ENCODE measurements at regions not wholly inside any gene's neighbourhood (a gene's known extent, or its start where the extent isn't known, plus 50 kb on each side); places are given as distances from the start of the nearest gene placed in this dataset.

- no peaks in the 10 kb centered on the region for H3K79me2 ChIP-seq (ENCODE audit: low read depth)
- no peak for DNase-seq (ENCODE audit: low spot score)
- no peak overlapping the region for H2AFZ ChIP-seq (replicated peaks)
- H3K27me3 Mint-ChIP-seq (ENCODE audit: insufficient read depth, low read depth) = peaks cover 2% of the 10 kb centered on the region
- no peaks in the 10 kb centered on the region for H3K4me1 Mint-ChIP-seq
- H3K27ac Mint-ChIP-seq = no peak overlapping the region
- H3K36me3 ChIP-seq = no peaks in the 10 kb centered on the region
- no peaks in the 10 kb centered on the region for H4K20me1 ChIP-seq (ENCODE audit: low read depth)
- H3K27me3 ChIP-seq = no peaks in the 10 kb centered on the region
- TF ChIP-seq CTCF (IDR thresholded peaks at IDR 0.05) = no peak
- TF ChIP-seq EZH2phosphoT487 (IDR thresholded peaks at IDR 0.05) = no peak
- no peak for TF ChIP-seq EZH2 (IDR thresholded peaks at IDR 0.05)
- no peak overlapping the region for H3K4me3 Mint-ChIP-seq
- H3K4me2 ChIP-seq = no peak overlapping the region
- H3K36me3 Mint-ChIP-seq = no peaks in the 10 kb centered on the region
- no peaks in the 10 kb centered on the region for H3K4me1 ChIP-seq
- no peak overlapping the region for H3K9ac ChIP-seq
- peaks cover 2% of the 10 kb centered on the region for H3K9me3 Mint-ChIP-seq
- H3F3A ChIP-seq (ENCODE audit: low read depth) = no peaks in the 10 kb centered on the region
- H3K9me3 ChIP-seq (ENCODE audit: low read depth) = no peaks in the 10 kb centered on the region
- no peak overlapping the region for H3K4me3 ChIP-seq
- no peak overlapping the region for H3K27ac ChIP-seq
These were observed 330.8 kb upstream of the SPTLC3 start for GRCh38 chr20:12677925-12678324.

- H3K4me3 ChIP-seq = no peak overlapping the region
- H3K9ac ChIP-seq = no peak overlapping the region
- no peak for DNase-seq (ENCODE audit: low spot score)
- H3K79me2 ChIP-seq (ENCODE audit: low read depth) = no peaks in the 10 kb centered on the region
- no peak overlapping the region for H2AFZ ChIP-seq (replicated peaks)
- H3K9me3 Mint-ChIP-seq = peaks cover 2% of the 10 kb centered on the region
- H3K4me1 ChIP-seq = no peaks in the 10 kb centered on the region
- H3K27me3 ChIP-seq = no peaks in the 10 kb centered on the region
- TF ChIP-seq EZH2 (IDR thresholded peaks at IDR 0.05) (no peak), EZH2phosphoT487 (IDR thresholded peaks at IDR 0.05) (no peak), CTCF (IDR thresholded peaks at IDR 0.05) (no peak)
- H3K27me3 Mint-ChIP-seq (ENCODE audit: insufficient read depth, low read depth) = peaks cover 2% of the 10 kb centered on the region
- no peak overlapping the region for H3K4me2 ChIP-seq
- H3K27ac Mint-ChIP-seq = no peak overlapping the region
- H3K36me3 ChIP-seq = no peaks in the 10 kb centered on the region
- no peaks in the 10 kb centered on the region for H4K20me1 ChIP-seq (ENCODE audit: low read depth)
- no peak overlapping the region for H3K4me3 Mint-ChIP-seq
- no peak overlapping the region for H3K27ac ChIP-seq
- no peaks in the 10 kb centered on the region for H3F3A ChIP-seq (ENCODE audit: low read depth)
- H3K9me3 ChIP-seq (ENCODE audit: low read depth) = no peaks in the 10 kb centered on the region
- H3K36me3 Mint-ChIP-seq = no peaks in the 10 kb centered on the region
- no peaks in the 10 kb centered on the region for H3K4me1 Mint-ChIP-seq
These were observed 329.3 kb upstream of the SPTLC3 start for GRCh38 chr20:12679447-12679846.

DNA sequence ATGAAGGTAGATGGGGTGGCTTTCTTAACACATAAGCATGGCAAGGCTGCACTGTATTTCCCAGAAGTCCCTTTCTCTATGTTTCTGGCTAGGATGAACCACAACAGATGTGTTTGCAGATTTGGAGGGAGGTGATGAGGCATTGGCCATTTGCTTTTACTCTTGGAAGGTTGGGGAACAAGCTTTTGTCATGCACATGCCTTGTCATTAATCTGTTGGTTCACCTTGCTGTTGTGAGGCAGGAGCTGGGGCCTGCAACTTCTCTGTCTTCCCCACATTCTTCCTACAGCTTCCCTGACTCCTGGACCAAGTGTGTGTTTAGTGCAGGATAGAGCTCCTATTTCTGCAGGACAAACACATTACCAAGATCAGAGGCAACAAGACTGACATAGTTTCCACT, 326.2 kb upstream of the SPTLC3 start:
- H3K9me3 Mint-ChIP-seq = no peaks in the 10 kb centered on the region
- no peak overlapping the region for H3K4me2 ChIP-seq
- no peak overlapping the region for H3K27ac Mint-ChIP-seq
- H3K4me3 Mint-ChIP-seq = no peak overlapping the region
- H3K9ac ChIP-seq = no peak overlapping the region
- no peaks in the 10 kb centered on the region for H4K20me1 ChIP-seq (ENCODE audit: low read depth)
- no peaks in the 10 kb centered on the region for H3K27me3 ChIP-seq
- H3K4me1 ChIP-seq = no peaks in the 10 kb centered on the region
- no peaks in the 10 kb centered on the region for H3K79me2 ChIP-seq (ENCODE audit: low read depth)
- DNase-seq (ENCODE audit: low spot score) = no peak
- no peaks in the 10 kb centered on the region for H3K4me1 Mint-ChIP-seq
- no peaks in the 10 kb centered on the region for H3K27me3 Mint-ChIP-seq (ENCODE audit: insufficient read depth, low read depth)
- no peaks in the 10 kb centered on the region for H3F3A ChIP-seq (ENCODE audit: low read depth)
- H3K36me3 ChIP-seq = no peaks in the 10 kb centered on the region
- H3K9me3 ChIP-seq (ENCODE audit: low read depth) = no peaks in the 10 kb centered on the region
- no peak overlapping the region for H3K27ac ChIP-seq
- H3K36me3 Mint-ChIP-seq = no peaks in the 10 kb centered on the region
- no peak for TF ChIP-seq EZH2 (IDR thresholded peaks at IDR 0.05)
- TF ChIP-seq CTCF (IDR thresholded peaks at IDR 0.05) = no peak
- TF ChIP-seq EZH2phosphoT487 (IDR thresholded peaks at IDR 0.05) = no peak
- H2AFZ ChIP-seq (replicated peaks) = no peak overlapping the region
- no peak overlapping the region for H3K4me3 ChIP-seq

DNA sequence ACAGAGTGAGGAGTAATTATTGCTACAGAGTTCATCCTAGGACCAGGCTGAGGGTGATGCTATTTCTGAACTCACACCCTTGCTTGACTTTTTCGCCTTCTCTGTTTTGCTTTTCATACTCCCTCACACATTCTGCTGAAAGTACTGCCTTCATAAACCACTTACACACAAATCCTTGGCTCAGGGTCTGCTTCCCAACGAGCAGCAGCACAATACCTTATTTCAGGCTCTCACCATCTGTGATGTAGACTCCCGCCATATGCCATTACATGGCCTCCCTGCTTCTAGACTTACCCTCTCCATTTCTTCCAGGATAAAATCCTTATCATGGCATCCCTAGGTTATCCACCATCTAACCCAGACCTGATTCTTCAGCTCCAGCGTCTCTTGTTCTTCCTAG, 321.3 kb upstream of the SPTLC3 start:
- Histone ChIP-seq H3K4me2 (no peak overlapping the region), H3K27ac (no peak overlapping the region), H3K79me2 (ENCODE audit: low read depth) (no peaks in the 10 kb centered on the region), H3K4me1 (no peaks in the 10 kb centered on the region), H4K20me1 (ENCODE audit: low read depth) (no peaks in the 10 kb centered on the region), H3K4me3 (no peak overlapping the region), H3K36me3 (no peaks in the 10 kb centered on the region), H2AFZ (replicated peaks) (no peak overlapping the region), H3F3A (ENCODE audit: low read depth) (no peaks in the 10 kb centered on the region), H3K27me3 (no peaks in the 10 kb centered on the region), H3K9me3 (ENCODE audit: low read depth) (no peaks in the 10 kb centered on the region), H3K9ac (no peak overlapping the region)
- Mint-ChIP-seq H3K27ac (no peak overlapping the region), H3K9me3 (no peaks in the 10 kb centered on the region), H3K4me3 (no peak overlapping the region), H3K4me1 (no peaks in the 10 kb centered on the region), H3K36me3 (no peaks in the 10 kb centered on the region), H3K27me3 (ENCODE audit: insufficient read depth, low read depth) (no peaks in the 10 kb centered on the region)
- TF ChIP-seq EZH2phosphoT487 (IDR thresholded peaks at IDR 0.05) (no peak), CTCF (IDR thresholded peaks at IDR 0.05) (no peak), EZH2 (IDR thresholded peaks at IDR 0.05) (no peak)
- DNase-seq (ENCODE audit: low spot score) = no peak
